NCI-H2107 treated with DMSO at 0.1 percent for 48 hours (cell line): ENCODE measurements at regions not wholly inside any gene's neighbourhood (a gene's known extent, or its start where the extent isn't known, plus 50 kb on each side); places are given as distances from the start of the nearest gene placed in this dataset.
"Not testable (repeated sequence)": the region's sequence is repeated elsewhere in the genome, so short reads cannot be mapped to it uniquely, and the experiment has no call there.

Experiments used
- DNase-seq: peaks from one replicate; lab custom pipeline; 2025; ENCODE audit not compliant: unreplicated experiment; lab: John Stamatoyannopoulos, UW

GRCh38 chr10:11668847-11669610 lies 57.6 kb upstream of the USP6NL start:
- DNase-seq = no peak

- DNase-seq = no peak
Observed at GRCh38 chr10:11667756-11668155, 56.3 kb upstream of the USP6NL start.

- no peak for DNase-seq
Observed at GRCh38 chr10:11663763-11664555, 52.5 kb upstream of the USP6NL start.

GRCh38 chr10:11663126-11663515 lies 51.7 kb upstream of the USP6NL start:
- DNase-seq = not testable (repeated sequence)

- no peak for DNase-seq
Observed at GRCh38 chr10:11661441-11661840, 50.0 kb upstream of the USP6NL start.
